HL-60 (cell line): ENCODE measurements at regions not wholly inside any gene's neighbourhood (a gene's known extent, or its start where the extent isn't known, plus 50 kb on each side); places are given as distances from the start of the nearest gene placed in this dataset.

ENCODE experiments used
- DNase-seq, 2 experiments: peaks; one replicate each; pipeline ENCODE4 v3.0.0-alpha.2; 2010 to 2020; ENCODE audit warnings: low read depth in 1 of 2, low spot score in 1 of 2
- H3K27ac ChIP-seq: fragments of 250-450 bp; sonication (Bioruptor Pico); replicated peaks from 2 replicates; pipeline ENCODE4 v1.5.1; 2020; ENCODE audit warnings: mild to moderate bottlenecking, moderate library complexity
- H3K27me3 ChIP-seq: fragments of 250-450 bp; sonication (Bioruptor Pico); 2 replicates; pipeline ENCODE4 v1.5.1; 2021; ENCODE audit warnings: mild to moderate bottlenecking, moderate library complexity; ENCODE audit not compliant: insufficient read depth, poor library complexity, severe bottlenecking
- H3K4me3 ChIP-seq: replicated peaks from 2 replicates; pipeline ENCODE4 v1.5.1; 2011; ENCODE audit warnings: mild to moderate bottlenecking, control low read depth, low read length; ENCODE audit not compliant: insufficient read depth
- GABPA ChIP-seq: IDR thresholded peaks from 2 replicates; pipeline ENCODE4 v1.6.1; 2012; ENCODE audit warnings: low read depth
- POLR2AphosphoS5 ChIP-seq: IDR thresholded peaks from 2 replicates; pipeline ENCODE4 v1.6.1; 2012; ENCODE audit warnings: low read depth
- SPI1 ChIP-seq: IDR thresholded peaks from 2 replicates; pipeline ENCODE4 v1.6.1; 2012; ENCODE audit warnings: low read depth, mild to moderate bottlenecking, borderline replicate concordance
- TF ChIP-seq, protein P1 (sequence below): IDR thresholded peaks from 2 replicates; pipeline ENCODE4 v1.6.1; 2012; ENCODE audit warnings: low read depth; ENCODE audit not compliant: insufficient replicate concordance
- TF ChIP-seq, protein P2 (sequence below): IDR thresholded peaks from one replicate; pipeline ENCODE4 v1.5.1; 2011; ENCODE audit warnings: low read length, control low read depth, inconsistent platforms; ENCODE audit not compliant: insufficient read depth

DNA sequence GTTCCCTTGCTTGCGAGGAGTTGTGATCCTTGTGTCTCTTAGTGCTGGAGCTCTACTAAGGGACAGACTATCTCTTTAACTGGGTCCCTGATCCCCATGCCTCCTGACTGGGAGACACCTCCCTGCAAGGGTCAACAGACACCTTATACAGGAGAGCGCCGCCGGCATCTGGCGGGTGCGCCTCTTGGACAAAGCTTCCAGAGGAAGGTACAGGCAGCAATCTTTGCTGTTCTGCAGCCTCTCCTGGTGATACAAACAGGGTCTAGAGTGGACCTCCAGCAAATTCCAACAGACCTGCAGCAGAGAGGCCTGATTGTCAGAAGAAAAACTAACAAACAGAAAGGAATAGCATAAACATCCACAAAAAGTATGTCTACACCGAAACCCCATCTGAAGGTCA, 115.6 kb upstream of the ITM2A start:
- no peak for DNase-seq
- no peak overlapping the region for H3K27ac ChIP-seq

DNA sequence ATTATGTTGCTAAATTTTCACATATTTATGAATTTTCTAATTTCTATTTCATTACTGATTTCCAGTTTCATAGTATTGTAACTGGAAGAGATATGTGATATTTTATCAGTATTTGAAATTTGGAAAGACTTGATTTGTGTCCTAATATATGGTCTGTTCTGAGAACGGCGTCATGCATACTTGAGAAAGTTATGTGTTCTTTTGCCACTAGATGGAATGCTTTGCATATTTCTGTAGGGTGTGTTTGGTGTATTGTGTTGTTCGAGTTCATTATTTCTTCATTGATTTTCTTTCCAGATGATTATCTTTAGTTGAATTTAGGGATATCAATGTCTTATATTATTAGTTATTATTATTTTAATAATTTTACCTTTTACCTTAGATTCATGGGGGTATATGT, 110.6 kb upstream of the ITM2A start:
- TF ChIP-seq, protein P1, sequence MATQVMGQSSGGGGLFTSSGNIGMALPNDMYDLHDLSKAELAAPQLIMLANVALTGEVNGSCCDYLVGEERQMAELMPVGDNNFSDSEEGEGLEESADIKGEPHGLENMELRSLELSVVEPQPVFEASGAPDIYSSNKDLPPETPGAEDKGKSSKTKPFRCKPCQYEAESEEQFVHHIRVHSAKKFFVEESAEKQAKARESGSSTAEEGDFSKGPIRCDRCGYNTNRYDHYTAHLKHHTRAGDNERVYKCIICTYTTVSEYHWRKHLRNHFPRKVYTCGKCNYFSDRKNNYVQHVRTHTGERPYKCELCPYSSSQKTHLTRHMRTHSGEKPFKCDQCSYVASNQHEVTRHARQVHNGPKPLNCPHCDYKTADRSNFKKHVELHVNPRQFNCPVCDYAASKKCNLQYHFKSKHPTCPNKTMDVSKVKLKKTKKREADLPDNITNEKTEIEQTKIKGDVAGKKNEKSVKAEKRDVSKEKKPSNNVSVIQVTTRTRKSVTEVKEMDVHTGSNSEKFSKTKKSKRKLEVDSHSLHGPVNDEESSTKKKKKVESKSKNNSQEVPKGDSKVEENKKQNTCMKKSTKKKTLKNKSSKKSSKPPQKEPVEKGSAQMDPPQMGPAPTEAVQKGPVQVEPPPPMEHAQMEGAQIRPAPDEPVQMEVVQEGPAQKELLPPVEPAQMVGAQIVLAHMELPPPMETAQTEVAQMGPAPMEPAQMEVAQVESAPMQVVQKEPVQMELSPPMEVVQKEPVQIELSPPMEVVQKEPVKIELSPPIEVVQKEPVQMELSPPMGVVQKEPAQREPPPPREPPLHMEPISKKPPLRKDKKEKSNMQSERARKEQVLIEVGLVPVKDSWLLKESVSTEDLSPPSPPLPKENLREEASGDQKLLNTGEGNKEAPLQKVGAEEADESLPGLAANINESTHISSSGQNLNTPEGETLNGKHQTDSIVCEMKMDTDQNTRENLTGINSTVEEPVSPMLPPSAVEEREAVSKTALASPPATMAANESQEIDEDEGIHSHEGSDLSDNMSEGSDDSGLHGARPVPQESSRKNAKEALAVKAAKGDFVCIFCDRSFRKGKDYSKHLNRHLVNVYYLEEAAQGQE = no peak
- TF ChIP-seq GABPA = no peak
- TF ChIP-seq SPI1 = no peak
- no peak for TF ChIP-seq POLR2AphosphoS5
- TF ChIP-seq, protein P2, sequence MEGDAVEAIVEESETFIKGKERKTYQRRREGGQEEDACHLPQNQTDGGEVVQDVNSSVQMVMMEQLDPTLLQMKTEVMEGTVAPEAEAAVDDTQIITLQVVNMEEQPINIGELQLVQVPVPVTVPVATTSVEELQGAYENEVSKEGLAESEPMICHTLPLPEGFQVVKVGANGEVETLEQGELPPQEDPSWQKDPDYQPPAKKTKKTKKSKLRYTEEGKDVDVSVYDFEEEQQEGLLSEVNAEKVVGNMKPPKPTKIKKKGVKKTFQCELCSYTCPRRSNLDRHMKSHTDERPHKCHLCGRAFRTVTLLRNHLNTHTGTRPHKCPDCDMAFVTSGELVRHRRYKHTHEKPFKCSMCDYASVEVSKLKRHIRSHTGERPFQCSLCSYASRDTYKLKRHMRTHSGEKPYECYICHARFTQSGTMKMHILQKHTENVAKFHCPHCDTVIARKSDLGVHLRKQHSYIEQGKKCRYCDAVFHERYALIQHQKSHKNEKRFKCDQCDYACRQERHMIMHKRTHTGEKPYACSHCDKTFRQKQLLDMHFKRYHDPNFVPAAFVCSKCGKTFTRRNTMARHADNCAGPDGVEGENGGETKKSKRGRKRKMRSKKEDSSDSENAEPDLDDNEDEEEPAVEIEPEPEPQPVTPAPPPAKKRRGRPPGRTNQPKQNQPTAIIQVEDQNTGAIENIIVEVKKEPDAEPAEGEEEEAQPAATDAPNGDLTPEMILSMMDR = no peak
- DNase-seq = no peak
- H3K27me3 ChIP-seq = no peaks in the 10 kb centered on the region
- no peak overlapping the region for H3K4me3 ChIP-seq
- H3K27ac ChIP-seq = no peak overlapping the region

More for the DNA sequence above, 115.6 kb upstream of the ITM2A start:
- no peaks in the 10 kb centered on the region for H3K27me3 ChIP-seq
- TF ChIP-seq GABPA (no peak), POLR2AphosphoS5 (no peak)
- TF ChIP-seq, protein P1 = no peak
- TF ChIP-seq, protein P2 = no peak
- H3K4me3 ChIP-seq = no peak overlapping the region

DNA sequence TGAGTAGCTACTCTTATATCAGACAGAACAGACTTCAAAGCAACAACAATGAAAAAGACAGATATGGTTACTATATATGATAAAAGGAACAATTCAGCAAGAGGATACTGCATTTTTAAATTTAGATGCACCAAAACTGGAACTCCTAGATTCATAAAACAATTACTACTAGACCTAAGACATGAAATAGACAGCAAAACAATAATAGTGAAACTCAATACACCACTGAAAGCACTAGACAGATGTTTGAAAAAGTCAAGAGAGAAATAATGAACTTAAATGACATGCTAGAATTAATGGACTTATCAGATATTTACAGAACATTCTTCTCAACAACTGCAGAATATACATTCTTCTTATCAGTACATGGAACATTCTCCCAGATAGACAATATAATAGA, 99.5 kb upstream of the ITM2A start:
- H3K4me3 ChIP-seq = no peak overlapping the region
- no peaks in the 10 kb centered on the region for H3K27me3 ChIP-seq
- no peak overlapping the region for H3K27ac ChIP-seq
- no peak for DNase-seq
- TF ChIP-seq, protein P1 = no peak
- TF ChIP-seq POLR2AphosphoS5 (no peak), SPI1 (no peak), GABPA (no peak)
- TF ChIP-seq, protein P2 = no peak
